Mesendoderm (in vitro differentiated cells): ENCODE measurements at regions not wholly inside any gene's neighbourhood (a gene's known extent, or its start where the extent isn't known, plus 50 kb on each side); places are given as distances from the start of the nearest gene placed in this dataset.

Source experiments
- DNase-seq: peaks from one replicate; pipeline ENCODE4 v3.0.0; 2013
- H2AK5ac ChIP-seq: 2 replicates; pipeline ENCODE4 v1.6.1; 2013; ENCODE audit warnings: low read length, inconsistent platforms
- H2BK120ac ChIP-seq: 2 replicates; pipeline ENCODE4 v1.6.1; 2013; ENCODE audit warnings: low read depth, mild to moderate bottlenecking, low read length, moderate library complexity, mixed read lengths
- H2BK15ac ChIP-seq: replicated peaks from 2 replicates; pipeline ENCODE4 v1.6.1; 2013; ENCODE audit warnings: low read depth, mild to moderate bottlenecking, moderate library complexity
- H2BK5ac ChIP-seq: 2 replicates; pipeline ENCODE4 v1.6.1; 2013; ENCODE audit warnings: low read length, inconsistent platforms
- H3K18ac ChIP-seq: 2 replicates; pipeline ENCODE4 v1.6.1; 2013; ENCODE audit warnings: mild to moderate bottlenecking, low read length, mixed read lengths
- H3K23ac ChIP-seq: one replicate; pipeline ENCODE4 v1.6.1; 2013; ENCODE audit warnings: low read length
- H3K27ac ChIP-seq: 2 replicates; pipeline ENCODE4 v1.5.1; 2013; ENCODE audit warnings: low read depth, mild to moderate bottlenecking, inconsistent platforms, low read length, moderate library complexity
- H3K27me3 ChIP-seq: 2 replicates; pipeline ENCODE4 v1.6.1; 2013; ENCODE audit warnings: low read length, control low read depth, mild to moderate bottlenecking, inconsistent platforms; ENCODE audit not compliant: insufficient read depth, poor library complexity
- H3K36me3 ChIP-seq: 2 replicates; pipeline ENCODE4 v1.6.1; 2013; ENCODE audit warnings: low read length, inconsistent platforms; ENCODE audit not compliant: control insufficient read depth, insufficient read depth
- H3K4ac ChIP-seq: one replicate; pipeline ENCODE4 v1.6.1; 2013; ENCODE audit warnings: low read depth, mild to moderate bottlenecking, low read length, moderate library complexity
- H3K4me1 ChIP-seq: 2 replicates; pipeline ENCODE4 v1.6.1; 2013; ENCODE audit warnings: low read depth, low read length, inconsistent platforms; ENCODE audit not compliant: control insufficient read depth
- H3K4me2 ChIP-seq: 2 replicates; pipeline ENCODE4 v1.6.1; 2013; ENCODE audit warnings: low read length
- H3K4me3 ChIP-seq: 2 replicates; pipeline ENCODE4 v1.5.1; 2013; ENCODE audit warnings: mild to moderate bottlenecking, low read length
- H3K56ac ChIP-seq: one replicate; pipeline ENCODE4 v1.6.1; 2013; ENCODE audit warnings: low read length
- H3K79me1 ChIP-seq: 2 replicates; pipeline ENCODE4 v1.6.1; 2013; ENCODE audit warnings: low read length, inconsistent platforms
- H3K79me2 ChIP-seq: 2 replicates; pipeline ENCODE4 v1.6.1; 2013; ENCODE audit warnings: mild to moderate bottlenecking, low read length; ENCODE audit not compliant: control insufficient read depth, insufficient read depth
- H3K9ac ChIP-seq: 2 replicates; pipeline ENCODE4 v1.6.1; 2013; ENCODE audit warnings: low read length, inconsistent platforms
- H4K5ac ChIP-seq: one replicate; pipeline ENCODE4 v1.6.1; 2013; ENCODE audit warnings: low read length
- H4K8ac ChIP-seq: one replicate; pipeline ENCODE4 v1.6.1; 2013; ENCODE audit warnings: low read depth, mild to moderate bottlenecking, control low read depth, low read length, moderate library complexity
- WGBS: extraction: QIAGEN DNeasy Blood & Tissue Kit; methylation state at CpG from one replicate; pipeline ENCODE4 v1.1.7; 2013; ENCODE audit warnings: low lambda C conversion rate, missing lambda C conversion rate; ENCODE audit not compliant: insufficient coverage; ENCODE audit errors: extremely low coverage; 5-methylcytosine and 5-hydroxymethylcytosine counted together

GRCh38 chr4:156238171-156238570, 284.5 kb upstream of the CTSO start:
- WGBS = no CpG with 5 or more reads among the region's 3 CpGs
- H2BK5ac ChIP-seq = no peak overlapping the region

DNA sequence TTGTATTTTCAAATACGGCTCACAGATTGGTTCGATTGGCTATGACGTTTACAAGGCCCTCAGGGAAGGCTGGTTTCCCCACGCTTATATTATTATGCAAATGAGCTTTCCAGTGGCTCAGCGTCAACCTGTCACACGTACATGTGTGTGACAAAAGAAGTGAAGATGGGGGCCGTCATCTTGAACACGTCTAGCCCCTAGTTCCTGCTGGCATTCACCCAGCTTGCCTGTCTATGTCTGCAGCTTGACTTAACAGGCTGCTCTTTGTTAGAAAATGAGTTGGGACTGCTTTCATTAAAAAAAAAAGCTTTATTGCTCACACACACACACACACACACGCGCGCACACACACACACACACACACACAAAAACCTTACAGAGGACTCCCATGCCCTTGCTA, 283.6 kb upstream of the CTSO start:
- no peak overlapping the region for H3K4me3 ChIP-seq
- no peak overlapping the region for H2BK5ac ChIP-seq
- H3K4me1 ChIP-seq = no peaks in the 10 kb centered on the region
- no peak overlapping the region for H3K4ac ChIP-seq
- no peak overlapping the region for H3K23ac ChIP-seq
- H3K79me2 ChIP-seq = no peaks in the 10 kb centered on the region
- no peak overlapping the region for H4K5ac ChIP-seq
- H3K27ac ChIP-seq = no peak overlapping the region
- no peaks in the 10 kb centered on the region for H3K79me1 ChIP-seq
- H2BK15ac ChIP-seq = no peak overlapping the region
- H4K8ac ChIP-seq = no peak overlapping the region
- no CpG with 5 or more reads among the region's 11 CpGs for WGBS
- no peak for DNase-seq
- no peak overlapping the region for H3K4me2 ChIP-seq
- H3K56ac ChIP-seq = no peak overlapping the region
- H2BK120ac ChIP-seq = no peak overlapping the region
- no peaks in the 10 kb centered on the region for H3K36me3 ChIP-seq
- H3K27me3 ChIP-seq = no peaks in the 10 kb centered on the region
- no peak overlapping the region for H2AK5ac ChIP-seq
- no peak overlapping the region for H3K18ac ChIP-seq
- H3K9ac ChIP-seq = no peak overlapping the region

More at GRCh38 chr4:156238171-156238570, 284.5 kb upstream of the CTSO start:
- Histone ChIP-seq H4K8ac (no peak overlapping the region), H3K4me1 (no peaks in the 10 kb centered on the region), H3K4me3 (no peak overlapping the region), H3K27ac (no peak overlapping the region), H3K36me3 (no peaks in the 10 kb centered on the region), H3K9ac (no peak overlapping the region), H3K27me3 (no peaks in the 10 kb centered on the region), H3K79me1 (no peaks in the 10 kb centered on the region), H3K79me2 (no peaks in the 10 kb centered on the region), H2BK120ac (no peak overlapping the region), H3K4me2 (no peak overlapping the region), H2BK15ac (no peak overlapping the region), H3K23ac (no peak overlapping the region), H4K5ac (no peak overlapping the region), H3K4ac (no peak overlapping the region), H3K18ac (no peak overlapping the region), H2AK5ac (no peak overlapping the region), H3K56ac (no peak overlapping the region)
- DNase-seq = peak; percentile 22

GRCh38 chr4:156230176-156230575, 276.5 kb upstream of the CTSO start:
- Histone ChIP-seq H3K27me3 (no peaks in the 10 kb centered on the region), H2AK5ac (no peak overlapping the region), H2BK120ac (no peak overlapping the region), H2BK5ac (no peak overlapping the region), H3K36me3 (no peaks in the 10 kb centered on the region), H3K56ac (no peak overlapping the region), H3K18ac (no peak overlapping the region), H4K5ac (no peak overlapping the region), H3K79me2 (no peaks in the 10 kb centered on the region), H2BK15ac (no peak overlapping the region), H4K8ac (no peak overlapping the region), H3K4me1 (no peaks in the 10 kb centered on the region), H3K4me2 (no peak overlapping the region), H3K79me1 (no peaks in the 10 kb centered on the region), H3K23ac (no peak overlapping the region), H3K9ac (no peak overlapping the region), H3K27ac (no peak overlapping the region), H3K4me3 (no peak overlapping the region), H3K4ac (no peak overlapping the region)
- WGBS = no CpG with 5 or more reads among the region's 1 CpG
- no peak for DNase-seq

- no peak overlapping the region for H3K27ac ChIP-seq
- no peak overlapping the region for H2AK5ac ChIP-seq
- H4K5ac ChIP-seq = no peak overlapping the region
- H3K4me3 ChIP-seq = no peak overlapping the region
- no peak overlapping the region for H3K56ac ChIP-seq
- H3K4ac ChIP-seq = no peak overlapping the region
- H3K4me2 ChIP-seq = no peak overlapping the region
- H2BK120ac ChIP-seq = no peak overlapping the region
- H3K23ac ChIP-seq = no peak overlapping the region
- WGBS = no CpG with 5 or more reads among the region's 3 CpGs
- no peaks in the 10 kb centered on the region for H3K36me3 ChIP-seq
- no peaks in the 10 kb centered on the region for H3K4me1 ChIP-seq
- H2BK15ac ChIP-seq = no peak overlapping the region
- H3K79me2 ChIP-seq = no peaks in the 10 kb centered on the region
- H3K79me1 ChIP-seq = no peaks in the 10 kb centered on the region
- H2BK5ac ChIP-seq = no peak overlapping the region
- no peaks in the 10 kb centered on the region for H3K27me3 ChIP-seq
- no peak for DNase-seq
- H4K8ac ChIP-seq = no peak overlapping the region
- H3K18ac ChIP-seq = no peak overlapping the region
- no peak overlapping the region for H3K9ac ChIP-seq
Measured at GRCh38 chr4:156228676-156229075, 275.0 kb upstream of the CTSO start.

DNA sequence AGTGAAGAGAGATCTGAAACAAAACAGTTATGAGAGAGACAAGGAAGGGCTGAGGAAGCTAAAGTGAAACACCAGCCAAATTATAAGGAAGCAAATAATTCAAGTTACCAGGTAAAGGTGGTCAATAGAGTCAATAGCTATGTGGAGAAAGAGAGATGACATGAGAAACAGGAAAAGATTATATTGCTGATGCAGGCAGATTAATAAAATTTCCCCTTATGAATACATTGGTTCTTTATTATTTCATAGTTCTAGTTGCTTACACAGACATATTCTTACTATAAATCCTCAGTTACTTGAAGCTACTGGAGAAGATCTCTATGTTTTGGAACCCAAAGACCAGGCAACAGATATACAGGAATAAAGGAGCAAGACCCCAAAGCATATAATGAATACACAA, 273.7 kb upstream of the CTSO start:
- Histone ChIP-seq H2AK5ac (no peak overlapping the region), H3K27me3 (no peaks in the 10 kb centered on the region), H3K36me3 (no peaks in the 10 kb centered on the region), H3K4me1 (no peaks in the 10 kb centered on the region), H2BK15ac (no peak overlapping the region), H3K56ac (no peak overlapping the region), H3K4me3 (no peak overlapping the region), H3K27ac (no peak overlapping the region), H4K5ac (no peak overlapping the region), H3K4me2 (no peak overlapping the region), H2BK120ac (no peak overlapping the region), H3K18ac (no peak overlapping the region), H3K4ac (no peak overlapping the region), H3K23ac (no peak overlapping the region), H3K9ac (no peak overlapping the region), H3K79me1 (no peaks in the 10 kb centered on the region), H2BK5ac (no peak overlapping the region), H4K8ac (no peak overlapping the region), H3K79me2 (no peaks in the 10 kb centered on the region)
- DNase-seq = no peak

- DNase-seq = no peak
- WGBS = no CpG with 5 or more reads among the region's 2 CpGs
- no peak overlapping the region for H3K4me3 ChIP-seq
Measured at GRCh38 chr4:156223985-156224384, 270.3 kb upstream of the CTSO start.

More at GRCh38 chr4:156223985-156224384, 270.3 kb upstream of the CTSO start:
- Histone ChIP-seq H3K18ac (no peak overlapping the region), H2BK15ac (no peak overlapping the region), H3K79me1 (no peaks in the 10 kb centered on the region), H3K4me2 (no peak overlapping the region), H3K27ac (no peak overlapping the region), H3K27me3 (no peaks in the 10 kb centered on the region), H2AK5ac (no peak overlapping the region), H3K9ac (no peak overlapping the region), H3K56ac (no peak overlapping the region), H4K5ac (no peak overlapping the region), H3K4ac (no peak overlapping the region), H3K4me1 (no peaks in the 10 kb centered on the region), H3K36me3 (no peaks in the 10 kb centered on the region), H3K79me2 (no peaks in the 10 kb centered on the region), H2BK120ac (no peak overlapping the region), H2BK5ac (no peak overlapping the region), H3K23ac (no peak overlapping the region), H4K8ac (no peak overlapping the region)
